Adrenal gland (tissue), 5 donors: ENCODE measurements at regions not wholly inside any gene's neighbourhood (a gene's known extent, or its start where the extent isn't known, plus 50 kb on each side); places are given as distances from the start of the nearest gene placed in this dataset.

Source experiments
- POLR2A ChIP-seq, 2 donors: fragments of 450-650 bp; IDR thresholded peaks; one replicate each; pipeline ENCODE4 v1.6.1; 2017; ENCODE audit warnings: antibody characterized with exemption in 2 of 2, mild to moderate bottlenecking in 2 of 2, moderate library complexity in 1 of 2
- TF ChIP-seq, protein P1 (sequence below), 6 experiments: fragments of 450-650 bp in 4 of 6; fragments of 200-600 bp in 2 of 6; sonication (generic) in 1 of 6; IDR thresholded peaks; 1 replicate in 5 of 6; 2 replicates in 1 of 6; pipeline versions ENCODE4 v1.5.1 to v1.8.0; 2016 to 2021; ENCODE audit warnings: antibody characterized with exemption in 6 of 6, mild to moderate bottlenecking in 2 of 6, moderate library complexity in 1 of 6
- donor health status: DM: no; HTN: no; CAD: no.

DNA sequence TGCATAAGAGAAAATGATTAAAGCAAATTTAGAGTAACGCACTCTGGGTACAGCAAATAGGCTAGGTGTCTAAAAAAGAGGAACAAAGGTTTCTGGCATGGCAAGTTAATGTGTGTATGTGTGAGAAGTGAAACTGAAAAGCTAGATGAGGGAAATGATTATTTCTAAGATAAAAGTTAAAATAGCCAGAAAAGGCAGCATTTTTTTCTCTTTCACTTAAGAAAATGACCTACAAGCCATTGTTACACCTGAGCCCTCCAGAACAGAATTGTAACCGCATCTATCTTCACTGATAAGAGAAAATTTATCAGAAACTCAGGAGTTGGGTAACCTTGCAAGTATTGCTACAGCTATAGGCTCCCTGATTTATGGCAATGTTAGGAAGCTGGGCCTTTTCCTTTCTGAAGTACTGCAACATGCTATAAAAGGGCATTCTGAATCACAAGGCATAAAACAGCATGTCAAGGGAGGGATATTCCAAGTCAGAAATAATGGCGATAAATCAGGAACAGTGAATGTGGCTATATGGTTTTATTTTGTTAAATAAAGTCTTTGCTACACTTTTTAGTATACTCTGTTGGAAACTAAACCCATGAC lies 395.3 kb downstream of the TBC1D32 start:
- TF ChIP-seq, protein P1, sequence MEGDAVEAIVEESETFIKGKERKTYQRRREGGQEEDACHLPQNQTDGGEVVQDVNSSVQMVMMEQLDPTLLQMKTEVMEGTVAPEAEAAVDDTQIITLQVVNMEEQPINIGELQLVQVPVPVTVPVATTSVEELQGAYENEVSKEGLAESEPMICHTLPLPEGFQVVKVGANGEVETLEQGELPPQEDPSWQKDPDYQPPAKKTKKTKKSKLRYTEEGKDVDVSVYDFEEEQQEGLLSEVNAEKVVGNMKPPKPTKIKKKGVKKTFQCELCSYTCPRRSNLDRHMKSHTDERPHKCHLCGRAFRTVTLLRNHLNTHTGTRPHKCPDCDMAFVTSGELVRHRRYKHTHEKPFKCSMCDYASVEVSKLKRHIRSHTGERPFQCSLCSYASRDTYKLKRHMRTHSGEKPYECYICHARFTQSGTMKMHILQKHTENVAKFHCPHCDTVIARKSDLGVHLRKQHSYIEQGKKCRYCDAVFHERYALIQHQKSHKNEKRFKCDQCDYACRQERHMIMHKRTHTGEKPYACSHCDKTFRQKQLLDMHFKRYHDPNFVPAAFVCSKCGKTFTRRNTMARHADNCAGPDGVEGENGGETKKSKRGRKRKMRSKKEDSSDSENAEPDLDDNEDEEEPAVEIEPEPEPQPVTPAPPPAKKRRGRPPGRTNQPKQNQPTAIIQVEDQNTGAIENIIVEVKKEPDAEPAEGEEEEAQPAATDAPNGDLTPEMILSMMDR (IDR thresholded peaks at IDR 0.05): no peak
- no peak for TF ChIP-seq POLR2A (IDR thresholded peaks at IDR 0.05)
